PC-9 (cell line): ENCODE measurements at regions not wholly inside any gene's neighbourhood (a gene's known extent, or its start where the extent isn't known, plus 50 kb on each side); places are given as distances from the start of the nearest gene placed in this dataset.

Experiments
- BruUV-seq: library from RNA; stranded (reverse); fragments of 400-500 nt; replicated peaks from 2 replicates; lab custom pipeline; 2021; lab: Mats Ljungman, UMichigan
- CTCF ChIA-PET: fragments of 300-600 bp; sonication (Branson Sonifier 250); formaldehyde crosslinking; loops from one replicate; lab custom pipeline; 2022; ENCODE audit warnings: antibody characterized with exemption; lab: Charles Lee
- POLR2A ChIA-PET: fragments of 300-600 bp; sonication (Branson Sonifier 250); formaldehyde crosslinking; loops from one replicate; lab custom pipeline; 2022; ENCODE audit warnings: antibody characterized with exemption; ENCODE audit not compliant: unreplicated experiment; lab: Charles Lee
- DNase-seq, 2 experiments: peaks; one replicate each; pipeline versions ENCODE4 v3.0.0 to v3.0.0-alpha.2; 2015 to 2022; ENCODE audit warnings: mixed read lengths in 1 of 2
- H2AFZ ChIP-seq: fragments of 200-600 bp; sonication (generic); 2 replicates; pipeline ENCODE4 v1.8.1; 2017; ENCODE audit warnings: antibody characterized with exemption
- H3F3A ChIP-seq: fragments of 200-600 bp; sonication (generic); 2 replicates; pipeline ENCODE4 v1.8.1; 2017; ENCODE audit warnings: antibody characterized with exemption, mild to moderate bottlenecking, low read depth; ENCODE audit not compliant: insufficient read depth
- H3K27ac ChIP-seq: fragments of 200-600 bp; sonication (generic); 2 replicates; pipeline ENCODE4 v1.6.1; 2016; ENCODE audit warnings: mixed run types
- H3K27me3 ChIP-seq: fragments of 200-600 bp; sonication (generic); 2 replicates; pipeline ENCODE4 v1.6.1; 2016; ENCODE audit warnings: low read depth, mixed run types; ENCODE audit not compliant: insufficient read depth
- H3K36me3 ChIP-seq: fragments of 200-600 bp; sonication (generic); 2 replicates; pipeline ENCODE4 v1.6.1; 2016; ENCODE audit warnings: low read depth, mixed run types
- H3K4me1 ChIP-seq: fragments of 200-600 bp; sonication (generic); replicated peaks from 2 replicates; pipeline ENCODE4 v1.6.1; 2016; ENCODE audit warnings: mixed run types; ENCODE audit not compliant: insufficient read depth
- H3K4me2 ChIP-seq: fragments of 200-600 bp; sonication (generic); 2 replicates; pipeline ENCODE4 v1.6.1; 2017; ENCODE audit warnings: mixed run types
- H3K4me3 ChIP-seq: fragments of 200-600 bp; sonication (generic); 2 replicates; pipeline ENCODE4 v1.6.1; 2016; ENCODE audit warnings: mixed run types
- H3K79me2 ChIP-seq: fragments of 200-600 bp; sonication (generic); 2 replicates; pipeline ENCODE4 v1.6.1; 2017; ENCODE audit warnings: low read depth, mixed run types
- H3K9me2 ChIP-seq: fragments of 200-600 bp; sonication (generic); 2 replicates; pipeline ENCODE4 v1.8.1; 2017; ENCODE audit warnings: mild to moderate bottlenecking; ENCODE audit not compliant: insufficient read depth
- H3K9me3 ChIP-seq: fragments of 200-600 bp; sonication (generic); 2 replicates; pipeline ENCODE4 v1.8.1; 2016; ENCODE audit warnings: low read depth; ENCODE audit not compliant: insufficient read depth
- H4K20me1 ChIP-seq: fragments of 200-600 bp; sonication (generic); 2 replicates; pipeline ENCODE4 v1.8.1; 2017; ENCODE audit not compliant: insufficient read depth
- EZH2 ChIP-seq: fragments of 200-600 bp; sonication (generic); IDR thresholded peaks from 2 replicates; pipeline ENCODE4 v1.8.0; 2017; ENCODE audit warnings: antibody characterized with exemption, low read depth
- intact Hi-C: fragments of 100-400 bp; cut with micrococcal nuclease; formaldehyde crosslinking; loops from one replicate; pipeline ENCODE4 v1.10.0; 2022; ENCODE audit not compliant: unreplicated experiment
- TF ChIP-seq, protein P1 (sequence below): fragments of 200-600 bp; sonication (generic); conservative IDR thresholded peaks from 2 replicates; pipeline ENCODE4 v1.6.1; 2017; ENCODE audit warnings: mixed run types, antibody characterized with exemption, mild to moderate bottlenecking, moderate library complexity

DNA sequence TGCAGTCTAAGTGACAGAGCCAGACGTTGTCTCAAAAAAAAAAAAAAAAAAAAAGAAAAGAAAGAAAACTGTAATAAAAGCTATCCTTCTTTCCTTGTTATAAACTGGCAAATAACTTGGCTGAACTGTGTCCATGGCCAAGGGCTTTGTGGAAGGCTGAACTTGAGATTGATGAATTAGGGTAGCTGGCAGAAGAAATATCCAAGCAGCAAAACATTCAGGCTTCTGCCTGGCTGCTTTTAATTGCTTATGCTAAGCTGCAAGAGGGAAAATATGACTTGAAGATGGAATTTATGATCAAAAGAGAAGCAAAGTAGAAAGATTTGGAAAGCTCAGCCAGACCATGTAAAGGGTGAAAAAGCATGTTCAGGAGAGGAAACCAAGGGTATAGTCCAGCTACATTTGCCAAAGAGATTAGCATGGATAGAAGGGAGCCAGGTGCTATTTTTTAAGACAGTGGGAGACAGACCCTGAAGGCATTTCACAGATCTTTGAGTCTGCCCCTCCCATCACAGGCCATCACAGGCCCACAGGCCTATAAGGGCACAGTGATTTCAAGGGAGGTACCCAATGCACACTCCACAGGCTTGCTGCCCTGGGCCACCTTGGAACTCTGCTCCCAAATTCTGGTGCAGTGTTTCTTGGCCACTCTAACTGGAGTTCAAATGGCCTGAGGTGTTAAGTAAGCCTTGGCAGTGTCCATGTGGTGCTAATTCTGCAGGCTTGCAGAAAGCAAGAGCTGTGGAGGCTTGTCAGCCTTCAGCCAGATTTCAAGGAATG is 226.0 kb downstream of the AEBP2 start:
- H3K27me3 ChIP-seq, result no peaks in the 10 kb centered on the region
- intact Hi-C loops, result no loop called here
- no peaks in the 10 kb centered on the region for H3K4me1 ChIP-seq
- ChIA-PET POLR2A (no interaction called here), CTCF (interaction anchor here (0.6 kb wide), 1 partner anchor 1476 kb away, joined by 3 read pairs; no protein-coding TSS in a partner anchor)
- H3K9me2 ChIP-seq, result no peaks in the 10 kb centered on the region
- H3K36me3 ChIP-seq, result no peaks in the 10 kb centered on the region
- TF ChIP-seq, protein P1, sequence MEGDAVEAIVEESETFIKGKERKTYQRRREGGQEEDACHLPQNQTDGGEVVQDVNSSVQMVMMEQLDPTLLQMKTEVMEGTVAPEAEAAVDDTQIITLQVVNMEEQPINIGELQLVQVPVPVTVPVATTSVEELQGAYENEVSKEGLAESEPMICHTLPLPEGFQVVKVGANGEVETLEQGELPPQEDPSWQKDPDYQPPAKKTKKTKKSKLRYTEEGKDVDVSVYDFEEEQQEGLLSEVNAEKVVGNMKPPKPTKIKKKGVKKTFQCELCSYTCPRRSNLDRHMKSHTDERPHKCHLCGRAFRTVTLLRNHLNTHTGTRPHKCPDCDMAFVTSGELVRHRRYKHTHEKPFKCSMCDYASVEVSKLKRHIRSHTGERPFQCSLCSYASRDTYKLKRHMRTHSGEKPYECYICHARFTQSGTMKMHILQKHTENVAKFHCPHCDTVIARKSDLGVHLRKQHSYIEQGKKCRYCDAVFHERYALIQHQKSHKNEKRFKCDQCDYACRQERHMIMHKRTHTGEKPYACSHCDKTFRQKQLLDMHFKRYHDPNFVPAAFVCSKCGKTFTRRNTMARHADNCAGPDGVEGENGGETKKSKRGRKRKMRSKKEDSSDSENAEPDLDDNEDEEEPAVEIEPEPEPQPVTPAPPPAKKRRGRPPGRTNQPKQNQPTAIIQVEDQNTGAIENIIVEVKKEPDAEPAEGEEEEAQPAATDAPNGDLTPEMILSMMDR, result no peak
- TF ChIP-seq EZH2, result no peak
- no peaks in the 10 kb centered on the region for H3K9me3 ChIP-seq
- no peak overlapping the region for H2AFZ ChIP-seq
- BruUV-seq, result no TSS peak
- H3F3A ChIP-seq, result no peaks in the 10 kb centered on the region
- H3K79me2 ChIP-seq, result no peaks in the 10 kb centered on the region
- H3K27ac ChIP-seq, result no peak overlapping the region
- no peak overlapping the region for H3K4me3 ChIP-seq
- H4K20me1 ChIP-seq, result no peaks in the 10 kb centered on the region
- H3K4me2 ChIP-seq, result no peak overlapping the region
- DNase-seq, result no peak

DNA sequence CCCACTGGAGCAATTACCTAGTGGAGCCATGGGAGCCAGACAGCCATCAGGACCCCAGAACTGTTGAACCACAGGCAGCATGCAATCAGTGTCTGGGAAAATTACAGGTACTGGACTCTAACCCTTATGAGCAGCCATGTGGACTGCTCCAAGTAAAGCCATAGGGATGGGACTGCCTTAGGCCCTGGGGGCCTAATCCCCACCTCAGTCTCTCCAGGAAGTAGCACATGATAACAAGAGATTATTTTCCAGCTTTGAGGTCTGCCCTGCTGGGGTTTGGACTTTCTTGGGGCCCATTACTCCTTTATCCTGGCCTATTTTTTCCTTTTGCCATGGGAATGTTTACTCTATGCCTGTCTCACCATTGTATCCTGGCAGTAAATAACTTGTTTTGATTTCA is 226.8 kb downstream of the AEBP2 start:
- BruUV-seq, result no TSS peak
- Histone ChIP-seq H3K9me3 (no peaks in the 10 kb centered on the region), H3K27ac (no peak overlapping the region), H3K4me3 (no peak overlapping the region), H2AFZ (no peak overlapping the region), H3K27me3 (no peaks in the 10 kb centered on the region), H3K9me2 (no peaks in the 10 kb centered on the region), H3K4me2 (no peak overlapping the region), H3F3A (no peaks in the 10 kb centered on the region), H3K4me1 (no peaks in the 10 kb centered on the region), H3K79me2 (no peaks in the 10 kb centered on the region), H4K20me1 (no peaks in the 10 kb centered on the region), H3K36me3 (no peaks in the 10 kb centered on the region)
- no peak for DNase-seq
- no peak for TF ChIP-seq EZH2
- TF ChIP-seq, protein P1, result no peak
- POLR2A ChIA-PET, result no interaction called here
- intact Hi-C loops, result no loop called here
- CTCF ChIA-PET, result interaction anchor here (0.6 kb wide), 1 partner anchor 1475 kb away, joined by 3 read pairs; no protein-coding TSS in a partner anchor

DNA sequence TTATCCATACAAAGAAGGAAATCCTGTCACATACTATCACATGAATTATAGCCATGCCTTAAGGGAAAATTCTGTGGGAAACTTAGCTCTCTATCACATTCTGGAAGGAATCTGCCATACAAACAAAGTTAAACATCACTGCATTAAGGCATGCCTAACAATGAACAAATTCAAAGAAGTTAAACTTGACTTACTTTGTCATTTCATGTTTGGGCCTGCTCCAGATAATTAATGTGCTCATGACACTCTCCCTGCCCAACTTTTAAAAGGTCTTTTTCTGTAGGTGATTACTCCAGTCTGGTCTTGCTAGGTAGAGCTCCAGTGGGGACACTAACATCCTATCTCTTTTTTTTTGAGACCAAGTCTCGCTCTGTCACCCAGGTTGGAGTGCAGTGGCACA is 230.5 kb downstream of the AEBP2 start:
- H3K4me1 ChIP-seq, result no peaks in the 10 kb centered on the region
- H4K20me1 ChIP-seq, result no peaks in the 10 kb centered on the region
- intact Hi-C loops, result no loop called here
- no peak overlapping the region for H2AFZ ChIP-seq
- ChIA-PET POLR2A (no interaction called here), CTCF (no interaction called here)
- H3F3A ChIP-seq, result no peaks in the 10 kb centered on the region
- no peak overlapping the region for H3K27ac ChIP-seq
- H3K27me3 ChIP-seq, result no peaks in the 10 kb centered on the region
- TF ChIP-seq EZH2, result no peak
- TF ChIP-seq, protein P1, result no peak
- no peak for DNase-seq
- BruUV-seq, result no TSS peak
- H3K36me3 ChIP-seq, result no peaks in the 10 kb centered on the region
- H3K4me2 ChIP-seq, result no peak overlapping the region
- H3K79me2 ChIP-seq, result no peaks in the 10 kb centered on the region
- no peak overlapping the region for H3K4me3 ChIP-seq
- H3K9me2 ChIP-seq, result no peaks in the 10 kb centered on the region
- no peaks in the 10 kb centered on the region for H3K9me3 ChIP-seq
